A549 (cell line): ENCODE measurements at regions not wholly inside any gene's neighbourhood (a gene's known extent, or its start where the extent isn't known, plus 50 kb on each side); places are given as distances from the start of the nearest gene placed in this dataset.
A peak's percentile ranks its signal among the peaks of the same experiment; 100 is the strongest.

Experiments
- ATAC-seq, 2 experiments: fragments of 200-7000 bp in 1 of 2; fragments of >200 bp in 1 of 2; cut with Nextera tagmentation in 1 of 2; cut with Tn5 transposase in 1 of 2; 3 replicates each; pipeline versions ENCODE4 v1.8.0 to v1.9.1; 2018 to 2020; ENCODE audit warnings: mild to moderate bottlenecking in 1 of 2, moderate library complexity in 1 of 2
- CTCF ChIA-PET: fragments of 300-600 bp; sonication (Branson Sonifier 250); formaldehyde crosslinking; extraction: SDS; loops from one replicate; lab custom pipeline; 2021; ENCODE audit warnings: antibody characterized with exemption, inconsistent platforms; lab: Yijun Ruan, JAX
- POLR2A ChIA-PET: fragments of 350-600 bp; formaldehyde crosslinking; extraction: SDS; loops from one replicate; lab custom pipeline; 2021; ENCODE audit warnings: antibody characterized with exemption, inconsistent platforms; lab: Yijun Ruan, JAX
- DNase-seq, 2 experiments: peaks; one replicate each; pipeline versions ENCODE4 v3.0.0 to v3.0.0-alpha.2; 2011 to 2016; ENCODE audit warnings: low read depth in 1 of 2, low spot score in 1 of 2
- FAIRE-seq: peaks from 2 replicates; lab custom pipeline; 2011; peaks lifted over from hg19 to GRCh38; lab: Jason Lieb, UNC
- H3K27ac ChIP-seq, 2 experiments: fragments of >200 bp; sonication (Bioruptor Twin); formaldehyde crosslinking; 3 replicates each; pipeline ENCODE4 v1.5.1; 2016 to 2017
- H3K4me1 ChIP-seq: fragments of >200 bp; sonication (Bioruptor Twin); formaldehyde crosslinking; 3 replicates; pipeline ENCODE4 v1.6.1; 2016
- H3K4me2 ChIP-seq: fragments of >200 bp; sonication (Bioruptor Twin); formaldehyde crosslinking; 3 replicates; pipeline ENCODE4 v1.6.1; 2016
- H3K4me3 ChIP-seq: fragments of >200 bp; sonication (Bioruptor Twin); formaldehyde crosslinking; 3 replicates; pipeline ENCODE4 v1.5.1; 2016
- H3K9me3 ChIP-seq: fragments of >200 bp; sonication (Bioruptor Twin); formaldehyde crosslinking; 3 replicates; pipeline ENCODE4 v1.6.1; 2016
- ATOH8 ChIP-seq: fragments of 250-450 bp; sonication (Bioruptor Pico); IDR thresholded peaks from 2 replicates; pipeline ENCODE4 v1.5.0; 2020; ENCODE audit warnings: low read depth, mild to moderate bottlenecking, moderate library complexity
- BCL3 ChIP-seq: fragments of >200 bp; sonication (Bioruptor Twin); formaldehyde crosslinking; IDR thresholded peaks from 3 replicates; pipeline ENCODE4 v1.6.1; 2016
- CEBPB ChIP-seq, 2 experiments: fragments of >200 bp in 1 of 2; sonication (Bioruptor Twin) in 1 of 2; formaldehyde crosslinking in 1 of 2; IDR thresholded peaks; 2 replicates each; pipeline ENCODE4 v1.6.1; 2012 to 2016
- CHD2 ChIP-seq: fragments of 150-350 bp; IDR thresholded peaks from 2 replicates; pipeline ENCODE4 v1.6.1; 2014; ENCODE audit warnings: low read length; ENCODE audit not compliant: partially characterized antibody
- CTCF ChIP-seq: fragments of >200 bp; sonication (Bioruptor Twin); formaldehyde crosslinking; IDR thresholded peaks from 3 replicates; pipeline ENCODE4 v1.5.1; 2016
- E2F6 ChIP-seq: IDR thresholded peaks from 2 replicates; pipeline ENCODE4 v1.6.1; 2012; ENCODE audit warnings: low read depth, borderline replicate concordance
- EHF ChIP-seq: fragments of 250-450 bp; sonication (Bioruptor Pico); IDR thresholded peaks from 2 replicates; pipeline ENCODE4 v1.5.0; 2020; ENCODE audit warnings: mild to moderate bottlenecking
- ESRRA ChIP-seq: fragments of 150-350 bp; IDR thresholded peaks from 2 replicates; pipeline ENCODE4 v1.6.1; 2014; ENCODE audit warnings: mild to moderate bottlenecking, low read length, borderline replicate concordance
- GATA3 ChIP-seq: IDR thresholded peaks from 2 replicates; pipeline ENCODE4 v1.6.1; 2012; ENCODE audit warnings: borderline replicate concordance
- HES2 ChIP-seq: fragments of >200 bp; sonication (Bioruptor Twin); formaldehyde crosslinking; IDR thresholded peaks from 2 replicates; pipeline ENCODE4 v1.6.1; 2016
- KDM1A ChIP-seq: fragments of 200-600 bp; sonication (generic); IDR thresholded peaks from 2 replicates; pipeline ENCODE4 v1.6.1; 2016; ENCODE audit warnings: low read depth, mild to moderate bottlenecking
- KDM5A ChIP-seq: fragments of 200-600 bp; sonication (generic); IDR thresholded peaks from 2 replicates; pipeline ENCODE4 v1.6.1; 2016; ENCODE audit warnings: antibody characterized with exemption, mild to moderate bottlenecking
- MAX ChIP-seq: IDR thresholded peaks from 2 replicates; pipeline ENCODE4 v1.6.1; 2012
- MAZ ChIP-seq: fragments of 150-350 bp; IDR thresholded peaks from 2 replicates; pipeline ENCODE4 v1.6.1; 2014; ENCODE audit warnings: antibody characterized with exemption, low read depth, low read length, borderline replicate concordance
- MYC ChIP-seq: IDR thresholded peaks from 2 replicates; pipeline ENCODE4 v1.6.1; 2012; ENCODE audit warnings: mild to moderate bottlenecking, inconsistent platforms, low read length, improper control_type of control experiment, borderline replicate concordance
- NFE2L2 ChIP-seq: fragments of 150-350 bp; conservative IDR thresholded peaks from 2 replicates; pipeline ENCODE4 v1.6.1; 2014; ENCODE audit warnings: low read length
- NR3C1 ChIP-seq: fragments of >200 bp; sonication (Bioruptor Twin); formaldehyde crosslinking; IDR thresholded peaks from 3 replicates; pipeline ENCODE4 v1.6.1; 2017
- PBX3 ChIP-seq: IDR thresholded peaks from 2 replicates; pipeline ENCODE4 v1.6.1; 2012
- POLR2AphosphoS2 ChIP-seq: conservative IDR thresholded peaks from 2 replicates; pipeline ENCODE4 v1.6.1; 2012; ENCODE audit warnings: low read length, improper control_type of control experiment, inconsistent platforms
- RNF2 ChIP-seq: fragments of 200-600 bp; sonication (generic); IDR thresholded peaks from 2 replicates; pipeline ENCODE4 v1.6.1; 2016; ENCODE audit warnings: low read depth, mild to moderate bottlenecking, antibody characterized with exemption, moderate library complexity, borderline replicate concordance
- SREBF2 ChIP-seq: fragments of 450-650 bp; IDR thresholded peaks from 2 replicates; pipeline ENCODE4 v1.6.1; 2014; ENCODE audit warnings: mild to moderate bottlenecking, moderate library complexity
- ZFP36 ChIP-seq: fragments of 450-650 bp; IDR thresholded peaks from 2 replicates; pipeline ENCODE4 v1.6.1; 2014; ENCODE audit warnings: borderline replicate concordance; ENCODE audit not compliant: partially characterized antibody
- ZSCAN20 ChIP-seq: fragments of 250-450 bp; sonication (Bioruptor Pico); IDR thresholded peaks from 2 replicates; pipeline ENCODE4 v1.8.0; 2022; ENCODE audit warnings: mild to moderate bottlenecking, moderate library complexity
- WGBS: methylation state at CpG from one replicate; pipeline ENCODE4 v1.1.6; 2017; ENCODE audit errors: missing lambda C conversion rate; 5-methylcytosine and 5-hydroxymethylcytosine counted together

GRCh38 chr18:60110836-60111235 lies 211.0 kb downstream of the PMAIP1 start (continued):
- no peak for TF ChIP-seq NFE2L2
- no peak for TF ChIP-seq KDM5A

GRCh38 chr18:60100778-60101177 lies 201.0 kb downstream of the PMAIP1 start:
- no peaks in the 10 kb centered on the region for H3K9me3 ChIP-seq
- 44% methylated on average over 3 of the region's 3 CpGs for WGBS
- no peak overlapping the region for H3K4me3 ChIP-seq
- TF ChIP-seq CTCF (no peak), CEBPB (IDR thresholded peaks at IDR 0.05) (0 out of 4 replicates have a peak, but pooled peaks of 1 of the 2 experiments have one; percentile 19), POLR2AphosphoS2 (no peak)
- H3K4me2 ChIP-seq, result no peak overlapping the region
- ATAC-seq (no peak), FAIRE-seq (no peak), DNase-seq (no peak)
- no peaks in the 10 kb centered on the region for H3K4me1 ChIP-seq
- no peak overlapping the region for H3K27ac ChIP-seq
- POLR2A ChIA-PET, result no interaction called here
- CTCF ChIA-PET, result no interaction called here

- FAIRE-seq, result no peak
- Histone ChIP-seq H3K4me1 (no peaks in the 10 kb centered on the region), H3K4me3 (no peak overlapping the region), H3K4me2 (no peak overlapping the region)
- no peak for DNase-seq
- WGBS, result 63% methylated on average over 2 of the region's 2 CpGs
- TF ChIP-seq GATA3, result no peak
- no peak for TF ChIP-seq MAZ
- TF ChIP-seq NFE2L2, result no peak
- TF ChIP-seq MAX, result no peak
- TF ChIP-seq ATOH8 (CRISPR knock-in tag), result no peak
- no peak for TF ChIP-seq ESRRA
- no peak for TF ChIP-seq SREBF2
- TF ChIP-seq ZSCAN20 (CRISPR knock-in tag), result no peak
- no peak for TF ChIP-seq EHF
- TF ChIP-seq RNF2, result no peak
- TF ChIP-seq MYC, result no peak
- no peak for TF ChIP-seq PBX3
- no peak for TF ChIP-seq KDM1A
- TF ChIP-seq CHD2, result no peak
- no peak for TF ChIP-seq HES2
- no peak for TF ChIP-seq CTCF
- TF ChIP-seq BCL3, result no peak
- TF ChIP-seq E2F6, result no peak
- no peak for TF ChIP-seq ZFP36
- TF ChIP-seq NR3C1, result no peak
- TF ChIP-seq, all 56 proteins: peak for 0
- H3K9me3 ChIP-seq, result no peaks in the 10 kb centered on the region
- ChIA-PET CTCF (no interaction called here), POLR2A (no interaction called here)
- no peak for ATAC-seq
- no peak overlapping the region for H3K27ac ChIP-seq
Measured at GRCh38 chr18:60099709-60100108, 199.9 kb downstream of the PMAIP1 start.
